A673 (cell line): ENCODE measurements at regions not wholly inside any gene's neighbourhood (a gene's known extent, or its start where the extent isn't known, plus 50 kb on each side); places are given as distances from the start of the nearest gene placed in this dataset.

Experiments
- BruUV-seq: library from RNA; stranded (reverse); fragments of 400-500 nt; replicated peaks from 2 replicates; lab custom pipeline; 2021; lab: Mats Ljungman, UMichigan
- CTCF ChIA-PET: fragments of 300-600 bp; sonication (Branson Sonifier 250); formaldehyde crosslinking; loops from one replicate; lab custom pipeline; 2022; ENCODE audit warnings: antibody characterized with exemption; lab: Charles Lee
- POLR2A ChIA-PET: fragments of 300-600 bp; sonication (Branson Sonifier 250); formaldehyde crosslinking; loops from one replicate; lab custom pipeline; 2022; ENCODE audit warnings: antibody characterized with exemption; ENCODE audit not compliant: low non-redundant PET; lab: Charles Lee
- DNase-seq: peaks from one replicate; pipeline ENCODE4 v3.0.0-alpha.2; 2015; ENCODE audit warnings: low spot score
- H3K27ac ChIP-seq: fragments of 200-600 bp; sonication (generic); 2 replicates; pipeline ENCODE4 v1.5.1; 2016; ENCODE audit warnings: mixed run types, low read depth, mild to moderate bottlenecking, mixed read lengths, antibody characterized with exemption, low read length; ENCODE audit not compliant: poor library complexity, severe bottlenecking
- H3K27me3 ChIP-seq: fragments of 200-600 bp; sonication (generic); replicated peaks from 2 replicates; pipeline ENCODE4 v1.6.1; 2017; ENCODE audit warnings: mixed run types, low read depth, mild to moderate bottlenecking, mixed read lengths, antibody characterized with exemption, low read length; ENCODE audit not compliant: insufficient read depth, poor library complexity
- H3K36me3 ChIP-seq: fragments of 200-600 bp; sonication (generic); 2 replicates; pipeline ENCODE4 v1.6.1; 2016; ENCODE audit warnings: mixed run types, mild to moderate bottlenecking, mixed read lengths, antibody characterized with exemption, low read length; ENCODE audit not compliant: insufficient read depth, poor library complexity, severe bottlenecking
- H3K4me1 ChIP-seq: fragments of 200-600 bp; sonication (generic); 2 replicates; pipeline ENCODE4 v1.6.1; 2017; ENCODE audit warnings: mixed run types, mild to moderate bottlenecking, mixed read lengths, antibody characterized with exemption, low read length; ENCODE audit not compliant: insufficient read depth, poor library complexity, severe bottlenecking
- H3K4me3 ChIP-seq: fragments of 200-600 bp; sonication (generic); 2 replicates; pipeline ENCODE4 v1.5.1; 2016; ENCODE audit warnings: low read depth, mixed run types, mild to moderate bottlenecking, mixed read lengths, low read length; ENCODE audit not compliant: poor library complexity, severe bottlenecking
- H3K9me3 ChIP-seq: fragments of 200-600 bp; sonication (generic); 2 replicates; pipeline ENCODE4 v1.6.1; 2016; ENCODE audit warnings: mixed run types, low read depth, mild to moderate bottlenecking, mixed read lengths, antibody characterized with exemption, low read length; ENCODE audit not compliant: poor library complexity, severe bottlenecking
- CTCF ChIP-seq: fragments of 300-800, 200-600 bp; sonication (generic); conservative IDR thresholded peaks from 2 replicates; pipeline ENCODE4 v1.5.1; 2017; ENCODE audit warnings: low read depth, mild to moderate bottlenecking, antibody characterized with exemption, low read length, moderate library complexity, mixed read lengths
- EZH2 ChIP-seq: fragments of 200-600 bp; sonication (generic); IDR thresholded peaks from 2 replicates; pipeline ENCODE4 v1.6.1; 2017; ENCODE audit warnings: borderline replicate concordance, low read depth, mild to moderate bottlenecking, mixed read lengths, antibody characterized with exemption, low read length; ENCODE audit not compliant: poor library complexity, severe bottlenecking
- intact Hi-C: fragments of 100-400 bp; cut with micrococcal nuclease; formaldehyde crosslinking; loops from one replicate; pipeline ENCODE4 v1.10.0; 2022; ENCODE audit not compliant: unreplicated experiment

GRCh38 chr13:37368501-37368900 is 230.1 kb downstream of the POSTN start:
- DNase-seq = no peak
- Histone ChIP-seq H3K36me3 (no peaks in the 10 kb centered on the region), H3K4me1 (no peaks in the 10 kb centered on the region), H3K4me3 (no peak overlapping the region), H3K27ac (no peak overlapping the region), H3K27me3 (peaks cover 12% of the 10 kb centered on the region), H3K9me3 (no peaks in the 10 kb centered on the region)
- no TSS peak for BruUV-seq
- ChIA-PET POLR2A (no interaction called here), CTCF (no interaction called here)
- intact Hi-C loops = no loop called here
- TF ChIP-seq CTCF (no peak), EZH2 (no peak)

GRCh38 chr13:37366044-37366770 is 232.4 kb downstream of the POSTN start:
- no peak for TF ChIP-seq EZH2
- H3K4me3 ChIP-seq = no peak overlapping the region
- H3K36me3 ChIP-seq = no peaks in the 10 kb centered on the region
- ChIA-PET POLR2A (no interaction called here), CTCF (no interaction called here)
- intact Hi-C loops = no loop called here
- no peaks in the 10 kb centered on the region for H3K4me1 ChIP-seq
- DNase-seq = no peak
- no peaks in the 10 kb centered on the region for H3K9me3 ChIP-seq
- BruUV-seq = no TSS peak
- peaks cover 5% of the 10 kb centered on the region for H3K27me3 ChIP-seq
- no peak overlapping the region for H3K27ac ChIP-seq

GRCh38 chr13:37365496-37365895 is 233.1 kb downstream of the POSTN start:
- no peaks in the 10 kb centered on the region for H3K9me3 ChIP-seq
- ChIA-PET POLR2A (no interaction called here), CTCF (no interaction called here)
- BruUV-seq = no TSS peak
- H3K27ac ChIP-seq = no peak overlapping the region
- TF ChIP-seq CTCF = no peak
- TF ChIP-seq EZH2 = no peak
- H3K36me3 ChIP-seq = no peaks in the 10 kb centered on the region
- H3K4me1 ChIP-seq = no peaks in the 10 kb centered on the region
- no peak overlapping the region for H3K4me3 ChIP-seq
- intact Hi-C loops = no loop called here
- H3K27me3 ChIP-seq = peaks cover 11% of the 10 kb centered on the region
- DNase-seq = no peak

GRCh38 chr13:37364956-37365355 is 233.6 kb downstream of the POSTN start:
- Histone ChIP-seq H3K27me3 (peaks cover 11% of the 10 kb centered on the region), H3K9me3 (no peaks in the 10 kb centered on the region), H3K36me3 (no peaks in the 10 kb centered on the region), H3K4me3 (no peak overlapping the region), H3K27ac (no peak overlapping the region), H3K4me1 (no peaks in the 10 kb centered on the region)
- no TSS peak for BruUV-seq
- POLR2A ChIA-PET = no interaction called here
- TF ChIP-seq EZH2 (no peak), CTCF (no peak)
- CTCF ChIA-PET = no interaction called here
- no peak for DNase-seq
- intact Hi-C loops = no loop called here
